Right lobe of liver (tissue), 4 donors: ENCODE measurements at regions not wholly inside any gene's neighbourhood (a gene's known extent, or its start where the extent isn't known, plus 50 kb on each side); places are given as distances from the start of the nearest gene placed in this dataset.

Experiments
- POLR2A ChIP-seq: fragments of 450-650 bp; IDR thresholded peaks from one replicate; pipeline ENCODE4 v1.6.1; 2017; ENCODE audit warnings: antibody characterized with exemption, mild to moderate bottlenecking
- TF ChIP-seq, protein P1 (sequence below), 4 donors: fragments of 200-600 bp in 3 of 4; fragments of 450-650 bp in 1 of 4; IDR thresholded peaks; one replicate each; pipeline versions ENCODE4 v1.5.1 to v1.8.0; 2016 to 2022; ENCODE audit warnings: antibody characterized with exemption in 4 of 4, mild to moderate bottlenecking in 2 of 4
- donor health status: DM: no; HTN: no; CAD: no.
- donor health status: DM: no; HTN: no; CAD: no.
- donor health status: DM: no; HTN: yes; CAD: no.

DNA sequence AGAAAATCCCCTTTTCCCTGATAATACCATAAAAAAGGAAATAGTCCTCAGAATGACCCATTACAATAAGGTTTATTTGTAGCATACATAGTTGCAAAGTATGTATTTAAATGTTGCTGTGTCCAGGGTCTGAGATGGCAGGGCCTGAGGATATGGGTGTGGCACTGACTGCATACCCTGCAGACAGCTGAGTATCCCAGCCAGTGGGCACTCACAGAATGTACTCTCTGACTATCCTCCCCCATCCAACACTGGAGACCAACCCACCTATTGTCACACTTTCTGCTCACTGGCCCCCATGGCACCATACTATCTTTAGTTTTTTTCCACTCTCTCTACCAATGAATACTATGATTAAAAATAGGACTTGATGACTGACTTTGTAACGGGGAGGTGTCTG is 215.8 kb upstream of the FOXA2 start:
- no peak for TF ChIP-seq POLR2A
- TF ChIP-seq, protein P1, sequence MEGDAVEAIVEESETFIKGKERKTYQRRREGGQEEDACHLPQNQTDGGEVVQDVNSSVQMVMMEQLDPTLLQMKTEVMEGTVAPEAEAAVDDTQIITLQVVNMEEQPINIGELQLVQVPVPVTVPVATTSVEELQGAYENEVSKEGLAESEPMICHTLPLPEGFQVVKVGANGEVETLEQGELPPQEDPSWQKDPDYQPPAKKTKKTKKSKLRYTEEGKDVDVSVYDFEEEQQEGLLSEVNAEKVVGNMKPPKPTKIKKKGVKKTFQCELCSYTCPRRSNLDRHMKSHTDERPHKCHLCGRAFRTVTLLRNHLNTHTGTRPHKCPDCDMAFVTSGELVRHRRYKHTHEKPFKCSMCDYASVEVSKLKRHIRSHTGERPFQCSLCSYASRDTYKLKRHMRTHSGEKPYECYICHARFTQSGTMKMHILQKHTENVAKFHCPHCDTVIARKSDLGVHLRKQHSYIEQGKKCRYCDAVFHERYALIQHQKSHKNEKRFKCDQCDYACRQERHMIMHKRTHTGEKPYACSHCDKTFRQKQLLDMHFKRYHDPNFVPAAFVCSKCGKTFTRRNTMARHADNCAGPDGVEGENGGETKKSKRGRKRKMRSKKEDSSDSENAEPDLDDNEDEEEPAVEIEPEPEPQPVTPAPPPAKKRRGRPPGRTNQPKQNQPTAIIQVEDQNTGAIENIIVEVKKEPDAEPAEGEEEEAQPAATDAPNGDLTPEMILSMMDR (IDR thresholded peaks at IDR 0.05), result no peak
